ENCODE measurements at regions not wholly inside any gene's neighbourhood (a gene's known extent, or its start where the extent isn't known, plus 50 kb on each side); places are given as distances from the start of the nearest gene placed in this dataset.

- 96% methylated on average over 3 of the region's 5 CpGs for WGBS (ENCODE audit: insufficient coverage)
- intact Hi-C loops (cut with micrococcal nuclease): no loop called here
- TF ChIP-seq, protein P1, sequence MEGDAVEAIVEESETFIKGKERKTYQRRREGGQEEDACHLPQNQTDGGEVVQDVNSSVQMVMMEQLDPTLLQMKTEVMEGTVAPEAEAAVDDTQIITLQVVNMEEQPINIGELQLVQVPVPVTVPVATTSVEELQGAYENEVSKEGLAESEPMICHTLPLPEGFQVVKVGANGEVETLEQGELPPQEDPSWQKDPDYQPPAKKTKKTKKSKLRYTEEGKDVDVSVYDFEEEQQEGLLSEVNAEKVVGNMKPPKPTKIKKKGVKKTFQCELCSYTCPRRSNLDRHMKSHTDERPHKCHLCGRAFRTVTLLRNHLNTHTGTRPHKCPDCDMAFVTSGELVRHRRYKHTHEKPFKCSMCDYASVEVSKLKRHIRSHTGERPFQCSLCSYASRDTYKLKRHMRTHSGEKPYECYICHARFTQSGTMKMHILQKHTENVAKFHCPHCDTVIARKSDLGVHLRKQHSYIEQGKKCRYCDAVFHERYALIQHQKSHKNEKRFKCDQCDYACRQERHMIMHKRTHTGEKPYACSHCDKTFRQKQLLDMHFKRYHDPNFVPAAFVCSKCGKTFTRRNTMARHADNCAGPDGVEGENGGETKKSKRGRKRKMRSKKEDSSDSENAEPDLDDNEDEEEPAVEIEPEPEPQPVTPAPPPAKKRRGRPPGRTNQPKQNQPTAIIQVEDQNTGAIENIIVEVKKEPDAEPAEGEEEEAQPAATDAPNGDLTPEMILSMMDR (IDR thresholded peaks at IDR 0.05): no peak
These were observed 162.0 kb upstream of the GATB start for GRCh38 chr4:151922811-151923210.

DNA sequence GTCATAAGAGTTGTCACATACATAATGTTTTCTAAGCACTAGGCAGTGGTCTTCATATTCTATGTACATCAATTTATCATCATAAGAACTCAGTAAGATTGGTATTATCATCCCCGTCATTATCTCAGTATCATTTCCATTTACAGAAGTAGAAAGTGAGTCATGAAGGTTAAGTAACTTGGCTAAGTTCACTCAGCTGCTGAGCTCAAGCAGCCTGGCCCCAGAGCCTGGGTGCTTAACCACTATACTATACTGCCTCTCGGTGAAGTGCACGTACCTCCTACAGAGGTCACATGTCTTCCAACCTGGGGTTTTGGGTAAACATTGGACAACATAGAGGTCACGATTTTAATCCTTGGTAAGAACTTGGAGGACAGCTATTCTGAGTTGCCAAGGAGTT lies 161.5 kb upstream of the GATB start:
- Mint-ChIP-seq H3K27ac (no peak overlapping the region), H3K4me1 (peaks cover under 1% of the 10 kb centered on the region), H3K27me3 (ENCODE audit: low read depth in 3 of 3) (peaks cover 2 to 26% (median 4%) of the 10 kb centered on the region in 3 donors), H3K36me3 (no peaks in the 10 kb centered on the region), H3K9me3 (peaks cover 0 to 7% (median 0%) of the 10 kb centered on the region in 7 donors), H3K4me3 (no peak overlapping the region)
- intact Hi-C loops (cut with micrococcal nuclease): no loop called here
- WGBS (ENCODE audit: insufficient coverage): 93% methylated on average over 3 of the region's 4 CpGs
- Histone ChIP-seq H3K4me1 (ENCODE audit: control insufficient read depth in 1 of 2, insufficient read depth in 2 of 2, low read length in 2 of 2) (no peaks in the 10 kb centered on the region), H3K27ac (ENCODE audit: low read depth in 1 of 2, low read length in 2 of 2) (no peak overlapping the region), H3K79me2 (ENCODE audit: insufficient read depth, low read length) (no peaks in the 10 kb centered on the region), H4K20me1 (ENCODE audit: insufficient read depth, low read length) (no peaks in the 10 kb centered on the region), H3K27me3 (ENCODE audit: control insufficient read depth in 2 of 2, insufficient read depth in 2 of 2, low read length in 2 of 2) (peaks cover 0 to 3% of the 10 kb centered on the region in 2 donors), H3K4me3 (replicated peaks in 1 of 3; ENCODE audit: low read depth in 2 of 3, low read length in 3 of 3) (no peak overlapping the region), H2AFZ (ENCODE audit: insufficient read depth, low read depth, low read length, poor library complexity, severe bottlenecking) (no peak overlapping the region), H3K36me3 (replicated peaks in 1 of 2; ENCODE audit: control insufficient read depth in 1 of 2, insufficient read depth in 2 of 2, low read length in 2 of 2) (no peaks in the 10 kb centered on the region), H3K9ac (ENCODE audit: insufficient read depth, low read length, poor library complexity, severe bottlenecking) (no peak overlapping the region), H3K4me2 (replicated peaks; ENCODE audit: extremely low read depth, low read length, poor library complexity, severe bottlenecking) (no peak overlapping the region), H3K9me3 (replicated peaks in 1 of 2; ENCODE audit: control insufficient read depth in 1 of 2, insufficient read depth in 1 of 2, low read length in 2 of 2) (no peaks in the 10 kb centered on the region)
- TF ChIP-seq, protein P1 (IDR thresholded peaks at IDR 0.05): no peak
- no peak for DNase-seq

More at GRCh38 chr4:151922811-151923210, 162.0 kb upstream of the GATB start:
- Histone ChIP-seq H3K27ac (ENCODE audit: low read depth in 1 of 2, low read length in 2 of 2) (no peak overlapping the region), H3K9me3 (replicated peaks in 1 of 2; ENCODE audit: control insufficient read depth in 1 of 2, insufficient read depth in 1 of 2, low read length in 2 of 2) (no peaks in the 10 kb centered on the region), H3K9ac (ENCODE audit: insufficient read depth, low read length, poor library complexity, severe bottlenecking) (no peak overlapping the region), H3K79me2 (ENCODE audit: insufficient read depth, low read length) (no peaks in the 10 kb centered on the region), H4K20me1 (ENCODE audit: insufficient read depth, low read length) (no peaks in the 10 kb centered on the region), H3K36me3 (replicated peaks in 1 of 2; ENCODE audit: control insufficient read depth in 1 of 2, insufficient read depth in 2 of 2, low read length in 2 of 2) (no peaks in the 10 kb centered on the region), H3K4me1 (ENCODE audit: control insufficient read depth in 1 of 2, insufficient read depth in 2 of 2, low read length in 2 of 2) (no peaks in the 10 kb centered on the region), H2AFZ (ENCODE audit: insufficient read depth, low read depth, low read length, poor library complexity, severe bottlenecking) (no peak overlapping the region), H3K4me2 (replicated peaks; ENCODE audit: extremely low read depth, low read length, poor library complexity, severe bottlenecking) (no peak overlapping the region), H3K27me3 (ENCODE audit: control insufficient read depth in 2 of 2, insufficient read depth in 2 of 2, low read length in 2 of 2) (peaks cover 0 to 3% of the 10 kb centered on the region in 2 donors), H3K4me3 (replicated peaks in 1 of 3; ENCODE audit: low read depth in 2 of 3, low read length in 3 of 3) (no peak overlapping the region)
- H3K9me3 Mint-ChIP-seq: peaks cover 0 to 7% (median 0%) of the 10 kb centered on the region in 7 donors
- peaks cover 2 to 26% (median 4%) of the 10 kb centered on the region in 3 donors for H3K27me3 Mint-ChIP-seq (ENCODE audit: low read depth in 3 of 3)
- H3K4me1 Mint-ChIP-seq: no peaks in the 10 kb centered on the region
- H3K36me3 Mint-ChIP-seq: no peaks in the 10 kb centered on the region
- no peak for DNase-seq
- no peak overlapping the region for H3K4me3 Mint-ChIP-seq
- peak overlapping the region in 2 of 7 donors; percentile 25 to 44 for H3K27ac Mint-ChIP-seq

Measured in CD14-positive monocyte (primary cell).